HUES48 (cell line): ENCODE measurements at regions not wholly inside any gene's neighbourhood (a gene's known extent, or its start where the extent isn't known, plus 50 kb on each side); places are given as distances from the start of the nearest gene placed in this dataset.
A peak's percentile ranks its signal among the peaks of the same experiment; 100 is the strongest.
"Not testable (repeated sequence)": the region's sequence is repeated elsewhere in the genome, so short reads cannot be mapped to it uniquely, and the experiment has no call there.

Source experiments
- H3K27ac ChIP-seq: one replicate; pipeline ENCODE4 v1.7.0; 2013; ENCODE audit warnings: low read depth, low read length, inconsistent platforms
- H3K27me3 ChIP-seq: 2 replicates; pipeline ENCODE4 v1.6.1; 2013; ENCODE audit warnings: mild to moderate bottlenecking, low read length; ENCODE audit not compliant: control insufficient read depth, insufficient read depth
- H3K36me3 ChIP-seq: 2 replicates; pipeline ENCODE4 v1.6.1; 2013; ENCODE audit warnings: low read length; ENCODE audit not compliant: control insufficient read depth, insufficient read depth
- H3K4me1 ChIP-seq: 2 replicates; pipeline ENCODE4 v1.6.1; 2013; ENCODE audit warnings: mild to moderate bottlenecking, low read length; ENCODE audit not compliant: control insufficient read depth, insufficient read depth
- H3K4me3 ChIP-seq: 2 replicates; pipeline ENCODE4 v1.5.1; 2013; ENCODE audit warnings: mild to moderate bottlenecking, low read depth, low read length
- H3K9ac ChIP-seq: 2 replicates; pipeline ENCODE4 v1.6.1; 2013; ENCODE audit warnings: mild to moderate bottlenecking, low read depth, low read length, moderate library complexity
- H3K9me3 ChIP-seq: 2 replicates; pipeline ENCODE4 v1.6.1; 2013; ENCODE audit warnings: low read length; ENCODE audit not compliant: control insufficient read depth, insufficient read depth

- H3K36me3 ChIP-seq: no peaks in the 10 kb centered on the region
- H3K9ac ChIP-seq: no peak overlapping the region
- peaks cover 2% of the 10 kb centered on the region; the same call in 1 of the 2 replicates for H3K9me3 ChIP-seq
- H3K27me3 ChIP-seq: no peaks in the 10 kb centered on the region
- peak overlapping the region; percentile 68 for H3K27ac ChIP-seq
- H3K4me3 ChIP-seq: no peak overlapping the region; the same call in 1 of the 2 replicates
- peaks cover 64% of the 10 kb centered on the region for H3K4me1 ChIP-seq
Observed at GRCh38 chr6:14383393-14384174, 266.0 kb downstream of the CD83 start.

- H3K9ac ChIP-seq: no peak overlapping the region
- peaks cover 65% of the 10 kb centered on the region for H3K4me1 ChIP-seq
- H3K9me3 ChIP-seq: no peaks in the 10 kb centered on the region
- H3K27ac ChIP-seq: peak overlapping the region; percentile 68
- H3K4me3 ChIP-seq: no peak overlapping the region
- H3K27me3 ChIP-seq: no peaks in the 10 kb centered on the region
- no peaks in the 10 kb centered on the region for H3K36me3 ChIP-seq
Observed at GRCh38 chr6:14384175-14384949, 266.8 kb downstream of the CD83 start.

GRCh38 chr6:14386263-14386662 lies 268.7 kb downstream of the CD83 start:
- H3K36me3 ChIP-seq: no peaks in the 10 kb centered on the region
- no peak overlapping the region for H3K27ac ChIP-seq
- no peak overlapping the region for H3K9ac ChIP-seq
- H3K27me3 ChIP-seq: no peaks in the 10 kb centered on the region
- H3K9me3 ChIP-seq: no peaks in the 10 kb centered on the region
- H3K4me1 ChIP-seq: peaks cover 47% of the 10 kb centered on the region
- no peak overlapping the region for H3K4me3 ChIP-seq

GRCh38 chr6:14386668-14387067 lies 269.1 kb downstream of the CD83 start:
- Histone ChIP-seq H3K4me3 (no peak overlapping the region), H3K9me3 (no peaks in the 10 kb centered on the region), H3K27me3 (no peaks in the 10 kb centered on the region), H3K9ac (no peak overlapping the region), H3K4me1 (peaks cover 43% of the 10 kb centered on the region), H3K27ac (no peak overlapping the region), H3K36me3 (no peaks in the 10 kb centered on the region)

- Histone ChIP-seq H3K27me3 (no peaks in the 10 kb centered on the region), H3K36me3 (no peaks in the 10 kb centered on the region), H3K4me1 (peaks cover 26% of the 10 kb centered on the region), H3K27ac (no peak overlapping the region), H3K9me3 (no peaks in the 10 kb centered on the region), H3K9ac (no peak overlapping the region), H3K4me3 (no peak overlapping the region)
Observed at GRCh38 chr6:14388371-14388770, 270.8 kb downstream of the CD83 start.

- not testable (repeated sequence) for H3K9me3 ChIP-seq, H3K9ac ChIP-seq, H3K27me3 ChIP-seq, H3K27ac ChIP-seq, H3K4me3 ChIP-seq, H3K36me3 ChIP-seq
- H3K4me1 ChIP-seq: peaks cover 12% of the 10 kb centered on the region
Observed at GRCh38 chr6:14389776-14390175, 272.2 kb downstream of the CD83 start.

- H3K27ac ChIP-seq: no peak overlapping the region
- no peak overlapping the region for H3K4me3 ChIP-seq
- no peaks in the 10 kb centered on the region for H3K36me3 ChIP-seq
- no peak overlapping the region for H3K9ac ChIP-seq
- H3K4me1 ChIP-seq: peaks cover 10% of the 10 kb centered on the region
- H3K27me3 ChIP-seq: no peaks in the 10 kb centered on the region
- no peaks in the 10 kb centered on the region for H3K9me3 ChIP-seq
Observed at GRCh38 chr6:14390805-14391204, 273.2 kb downstream of the CD83 start.

- H3K36me3 ChIP-seq: no peaks in the 10 kb centered on the region
- H3K4me3 ChIP-seq: no peak overlapping the region
- no peak overlapping the region for H3K9ac ChIP-seq
- H3K9me3 ChIP-seq: peaks cover 8% of the 10 kb centered on the region; the same call in 1 of the 2 replicates
- no peaks in the 10 kb centered on the region for H3K27me3 ChIP-seq
- H3K27ac ChIP-seq: no peak overlapping the region
- peaks cover 10% of the 10 kb centered on the region for H3K4me1 ChIP-seq
Observed at GRCh38 chr6:14393910-14394309, 276.3 kb downstream of the CD83 start.

GRCh38 chr6:14396392-14396791 lies 278.8 kb downstream of the CD83 start:
- Histone ChIP-seq H3K36me3 (no peaks in the 10 kb centered on the region), H3K9me3 (peaks cover 32% of the 10 kb centered on the region), H3K4me3 (no peak overlapping the region), H3K27ac (no peak overlapping the region), H3K27me3 (no peaks in the 10 kb centered on the region), H3K9ac (no peak overlapping the region), H3K4me1 (peaks cover 6% of the 10 kb centered on the region)

- Histone ChIP-seq H3K36me3 (no peaks in the 10 kb centered on the region), H3K27me3 (no peaks in the 10 kb centered on the region), H3K9me3 (peaks cover 33% of the 10 kb centered on the region), H3K4me3 (no peak overlapping the region), H3K27ac (no peak overlapping the region), H3K9ac (no peak overlapping the region), H3K4me1 (peaks cover 6% of the 10 kb centered on the region)
Observed at GRCh38 chr6:14396826-14397517, 279.4 kb downstream of the CD83 start.

GRCh38 chr6:14397518-14397901 lies 279.9 kb downstream of the CD83 start:
- H3K27me3 ChIP-seq: no peaks in the 10 kb centered on the region

More at GRCh38 chr6:14397518-14397901, 279.9 kb downstream of the CD83 start:
- H3K9ac ChIP-seq: no peak overlapping the region
- no peaks in the 10 kb centered on the region for H3K36me3 ChIP-seq
- peaks cover 33% of the 10 kb centered on the region for H3K9me3 ChIP-seq
- H3K4me3 ChIP-seq: no peak overlapping the region
- H3K27ac ChIP-seq: no peak overlapping the region
- peaks cover 6% of the 10 kb centered on the region for H3K4me1 ChIP-seq
